SK-N-MC (cell line): ENCODE measurements at regions not wholly inside any gene's neighbourhood (a gene's known extent, or its start where the extent isn't known, plus 50 kb on each side); places are given as distances from the start of the nearest gene placed in this dataset.

Experiments
- DNase-seq: peaks from one replicate; pipeline ENCODE4 v3.0.0-alpha.2; 2011; ENCODE audit warnings: low read depth, low spot score
- H3K27ac ChIP-seq: fragments of 200-600 bp; sonication (generic); 2 replicates; pipeline ENCODE4 v1.5.1; 2016; ENCODE audit warnings: mixed run types
- H3K36me3 ChIP-seq: fragments of 200-600 bp; sonication (generic); 2 replicates; pipeline ENCODE4 v1.6.1; 2017; ENCODE audit warnings: antibody characterized with exemption, low read length, mixed read lengths; ENCODE audit not compliant: insufficient read depth
- H3K4me3 ChIP-seq: fragments of 200-600 bp; sonication (generic); 2 replicates; pipeline ENCODE4 v1.5.1; 2016
- H3K9ac ChIP-seq: fragments of 200-600 bp; sonication (generic); 2 replicates; pipeline ENCODE4 v1.8.0; 2017; ENCODE audit warnings: mixed run types, mixed read lengths; ENCODE audit not compliant: insufficient read length
- H3K9me3 ChIP-seq: fragments of 200-600 bp; sonication (generic); 2 replicates; pipeline ENCODE4 v1.6.1; 2017; ENCODE audit warnings: low read depth, mild to moderate bottlenecking, antibody characterized with exemption, low read length, moderate library complexity, mixed read lengths
- EZH2 ChIP-seq: fragments of 200-600 bp; sonication (generic); IDR thresholded peaks from one replicate; pipeline ENCODE4 v1.6.1; 2017; ENCODE audit warnings: antibody characterized with exemption
- FOXP2 ChIP-seq: optimal IDR thresholded peaks from 2 replicates; pipeline ENCODE3; 2011; ENCODE audit warnings: mild to moderate bottlenecking, moderate library complexity; ENCODE audit not compliant: insufficient read depth; ENCODE audit errors: extremely low read length, control extremely low read depth
- POLR2AphosphoS5 ChIP-seq: IDR thresholded peaks from 2 replicates; pipeline ENCODE4 v1.6.1; 2012; ENCODE audit warnings: mild to moderate bottlenecking, low read depth, low read length, borderline replicate concordance

DNA sequence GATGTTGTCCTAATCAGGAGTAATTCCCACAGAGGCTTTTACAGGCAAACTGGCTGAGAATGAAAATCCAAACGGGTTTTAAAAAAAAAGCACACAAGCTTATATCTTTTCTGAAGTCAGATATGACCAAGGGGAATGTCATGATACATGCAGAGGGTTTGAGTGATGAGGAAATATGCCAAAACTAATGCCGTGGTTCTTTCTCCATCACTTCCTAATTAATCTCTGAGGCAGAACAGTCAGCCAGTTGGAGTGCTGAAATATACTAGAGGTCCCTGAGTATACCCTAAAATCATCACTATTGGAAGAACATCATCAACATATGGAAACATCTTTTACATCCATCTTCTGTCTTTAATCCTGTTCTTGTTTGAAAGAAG, 160.8 kb upstream of the FAR2 start:
- H3K4me3 ChIP-seq: no peak overlapping the region
- no peaks in the 10 kb centered on the region for H3K9me3 ChIP-seq
- H3K36me3 ChIP-seq: no peaks in the 10 kb centered on the region
- no peak overlapping the region for H3K9ac ChIP-seq
- TF ChIP-seq EZH2 (no peak), FOXP2 (no peak), POLR2AphosphoS5 (no peak)
- DNase-seq: no peak
- no peak overlapping the region for H3K27ac ChIP-seq

DNA sequence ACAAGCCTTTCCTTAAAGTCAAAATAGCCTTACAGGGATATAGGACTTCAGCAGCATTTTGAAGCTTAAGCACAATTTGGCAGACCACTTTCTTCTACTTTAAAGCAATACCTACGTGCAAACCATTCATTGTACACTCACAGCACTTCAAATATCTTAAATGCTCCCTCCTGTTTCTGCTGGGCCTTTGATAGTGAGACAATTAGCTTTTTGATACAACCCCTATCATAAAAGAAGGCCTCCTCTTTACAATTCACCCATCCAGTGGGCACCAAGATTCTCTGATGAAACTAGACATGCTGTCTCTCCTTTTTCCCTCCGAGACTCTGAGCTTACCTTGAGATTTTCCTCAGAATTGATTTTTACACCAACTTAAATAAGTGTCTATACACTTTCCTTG, 157.5 kb upstream of the FAR2 start:
- Histone ChIP-seq H3K9me3 (no peaks in the 10 kb centered on the region), H3K4me3 (no peak overlapping the region), H3K9ac (no peak overlapping the region), H3K36me3 (no peaks in the 10 kb centered on the region), H3K27ac (no peak overlapping the region)
- no peak for TF ChIP-seq POLR2AphosphoS5
- TF ChIP-seq EZH2: no peak
- no peak for TF ChIP-seq FOXP2
- no peak for DNase-seq

DNA sequence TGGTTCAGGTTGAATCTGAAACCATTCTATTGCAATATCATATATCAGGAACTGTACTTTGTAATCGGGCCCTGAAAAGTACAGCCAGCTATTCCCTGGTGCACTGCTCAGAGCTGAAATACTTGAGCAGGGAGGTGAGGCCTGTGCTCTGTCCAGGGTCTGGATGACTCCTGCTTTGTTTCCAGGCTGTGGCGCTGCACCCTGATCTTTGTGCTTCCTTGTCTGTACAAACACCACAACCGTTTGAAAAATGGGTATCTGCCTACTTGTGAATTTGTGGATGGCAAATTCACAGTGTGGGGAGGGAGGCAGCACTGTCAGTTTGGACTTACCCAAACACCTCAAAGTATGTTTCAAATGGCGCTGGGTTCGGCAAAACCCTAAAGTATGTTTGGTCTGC, 155.4 kb upstream of the FAR2 start:
- DNase-seq: no peak
- TF ChIP-seq EZH2 (no peak), POLR2AphosphoS5 (no peak), FOXP2 (no peak)
- H3K27ac ChIP-seq: no peak overlapping the region
- H3K4me3 ChIP-seq: no peak overlapping the region
- no peaks in the 10 kb centered on the region for H3K9me3 ChIP-seq
- H3K9ac ChIP-seq: no peak overlapping the region
- H3K36me3 ChIP-seq: no peaks in the 10 kb centered on the region

DNA sequence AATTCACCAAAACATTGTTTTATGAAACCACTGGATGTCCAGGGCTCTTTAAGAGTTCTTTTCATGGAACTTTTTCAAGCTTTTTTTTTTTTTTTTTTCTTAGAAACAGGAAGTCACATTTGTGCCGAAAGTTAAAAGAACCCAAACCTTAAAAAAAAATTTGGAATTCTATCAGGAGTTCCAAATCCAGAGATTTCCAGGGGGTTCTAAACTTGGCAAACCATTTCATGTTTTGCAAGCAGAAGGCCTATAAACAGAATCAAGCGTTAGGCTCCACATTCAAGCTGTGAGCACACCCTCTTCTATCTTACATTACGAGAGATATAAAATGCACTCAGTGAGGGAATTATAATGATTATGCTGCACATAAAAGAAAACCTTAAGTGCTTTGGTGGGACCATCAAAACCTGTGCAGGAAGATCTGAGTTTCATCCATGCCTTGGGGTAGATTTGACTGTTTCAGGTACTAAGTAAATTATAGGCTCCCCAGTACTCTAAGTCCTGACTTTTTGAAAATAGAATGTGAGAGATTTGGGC, 154.8 kb upstream of the FAR2 start:
- Histone ChIP-seq H3K9ac (no peak overlapping the region), H3K36me3 (no peaks in the 10 kb centered on the region), H3K4me3 (no peak overlapping the region), H3K9me3 (no peaks in the 10 kb centered on the region), H3K27ac (no peak overlapping the region)
- DNase-seq: no peak
- TF ChIP-seq POLR2AphosphoS5: no peak

DNA sequence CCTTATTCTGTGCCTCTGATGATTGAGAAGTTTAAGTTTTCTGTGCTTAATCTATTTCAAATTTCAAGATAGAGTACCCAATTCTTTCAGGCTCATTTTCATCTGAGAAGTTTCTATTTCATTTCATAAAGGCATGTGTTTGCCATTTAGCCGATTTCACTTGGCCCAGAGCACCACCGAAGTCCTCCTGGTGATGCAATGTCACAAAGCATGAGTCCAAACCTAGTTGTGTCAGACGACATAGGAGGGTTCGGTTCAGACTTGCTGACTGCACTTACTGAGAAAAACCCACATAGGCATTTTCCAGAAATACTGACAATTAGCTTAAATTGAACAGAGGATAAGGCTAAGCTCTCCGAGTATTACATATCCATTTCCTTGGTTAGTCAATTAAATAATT, 152.4 kb upstream of the FAR2 start:
- Histone ChIP-seq H3K9ac (no peak overlapping the region), H3K36me3 (no peaks in the 10 kb centered on the region), H3K9me3 (no peaks in the 10 kb centered on the region), H3K4me3 (no peak overlapping the region), H3K27ac (no peak overlapping the region)
- no peak for DNase-seq
- TF ChIP-seq POLR2AphosphoS5 (no peak), EZH2 (no peak), FOXP2 (no peak)

DNA sequence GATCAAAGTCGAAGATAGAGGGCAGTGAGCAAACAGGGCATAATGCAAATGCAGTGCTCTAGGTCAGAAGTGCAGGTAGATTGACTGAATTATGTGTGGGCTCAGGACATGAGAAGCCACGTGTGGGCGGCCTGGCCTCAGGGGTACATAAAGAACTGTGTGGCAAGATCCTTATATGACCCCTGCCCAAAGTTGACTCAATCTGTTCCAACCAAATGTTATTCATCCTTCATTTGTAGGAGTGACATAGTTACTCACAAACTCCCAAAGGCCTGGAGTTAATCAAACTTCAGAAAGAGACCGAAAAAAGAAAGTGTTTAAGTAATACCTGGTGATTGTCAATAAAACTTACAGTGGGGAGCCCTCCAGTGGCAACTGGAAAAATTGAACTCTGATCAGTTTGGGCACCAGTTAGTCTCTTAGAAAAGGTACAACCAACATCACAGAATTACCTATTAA, 150.4 kb upstream of the FAR2 start:
- TF ChIP-seq POLR2AphosphoS5 (no peak), EZH2 (no peak), FOXP2 (no peak)
- Histone ChIP-seq H3K36me3 (no peaks in the 10 kb centered on the region), H3K4me3 (no peak overlapping the region), H3K9me3 (no peaks in the 10 kb centered on the region), H3K27ac (no peak overlapping the region), H3K9ac (no peak overlapping the region)
- no peak for DNase-seq

DNA sequence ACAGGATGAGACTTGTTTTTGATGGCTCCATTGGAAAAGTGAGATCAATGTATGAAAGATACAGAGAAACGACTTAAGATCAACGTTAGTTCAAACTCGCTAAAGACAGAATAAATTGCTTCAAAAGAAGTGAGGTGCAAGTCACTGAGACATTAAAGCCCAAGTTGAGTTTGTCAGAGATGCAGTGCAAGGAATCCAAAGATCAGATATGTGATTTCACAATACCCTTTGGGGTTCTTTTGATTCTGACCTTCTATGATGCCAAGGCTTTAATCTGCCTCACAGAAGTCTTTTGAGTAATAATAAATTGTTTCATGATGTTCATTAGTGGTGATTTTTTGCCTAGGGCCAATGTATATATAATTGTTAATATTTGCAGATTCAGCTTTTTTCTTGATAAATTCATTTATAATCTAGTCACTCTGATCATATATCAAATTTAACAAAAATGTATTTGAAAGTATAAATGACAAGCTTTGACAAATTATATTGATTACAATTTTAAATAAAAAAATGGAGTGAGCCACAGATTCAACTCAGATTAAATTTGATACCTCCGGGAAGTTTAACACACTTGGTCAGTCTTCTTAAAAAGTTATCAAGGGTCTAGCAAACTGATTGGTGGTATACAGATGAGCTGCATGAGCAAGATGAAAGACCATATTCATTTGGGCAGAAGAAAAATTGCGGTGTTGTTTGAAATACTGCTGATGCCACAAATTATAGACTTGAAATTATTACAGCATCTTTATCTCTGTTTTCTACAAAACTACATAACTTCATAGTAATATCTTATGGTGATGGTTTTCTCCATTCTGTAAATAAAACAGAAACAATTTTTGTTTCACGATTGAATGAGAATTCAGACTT, 144.8 kb upstream of the FAR2 start:
- H3K36me3 ChIP-seq: no peaks in the 10 kb centered on the region
- H3K27ac ChIP-seq: no peak overlapping the region

DNA sequence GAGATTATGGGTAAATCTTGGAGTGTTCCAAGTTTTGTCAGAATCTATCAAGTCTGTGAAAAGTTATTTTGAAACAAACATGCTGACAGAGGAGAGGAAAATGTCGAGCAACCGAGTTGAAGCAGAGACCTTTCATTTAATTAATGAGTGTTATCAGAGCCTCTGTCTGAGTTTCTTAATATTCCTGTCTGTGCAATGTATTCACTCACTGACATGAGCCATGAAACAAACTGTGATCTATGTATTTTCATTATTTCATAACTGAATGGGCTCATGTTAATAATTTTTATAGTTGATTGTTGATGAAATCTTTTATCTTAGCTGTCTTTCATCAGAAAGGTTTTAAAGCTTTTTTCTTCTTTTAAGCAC, 144.2 kb upstream of the FAR2 start:
- no peak overlapping the region for H3K4me3 ChIP-seq
- no peaks in the 10 kb centered on the region for H3K36me3 ChIP-seq
- no peaks in the 10 kb centered on the region for H3K9me3 ChIP-seq
- no peak for DNase-seq
- TF ChIP-seq EZH2: no peak
- TF ChIP-seq POLR2AphosphoS5: no peak
- no peak for TF ChIP-seq FOXP2
- no peak overlapping the region for H3K27ac ChIP-seq
- H3K9ac ChIP-seq: no peak overlapping the region

More for the DNA sequence above, 144.8 kb upstream of the FAR2 start:
- no peak for DNase-seq
- no peak overlapping the region for H3K9ac ChIP-seq
- H3K9me3 ChIP-seq: no peaks in the 10 kb centered on the region
- no peak for TF ChIP-seq FOXP2
- TF ChIP-seq POLR2AphosphoS5: no peak
- TF ChIP-seq EZH2: no peak
- H3K4me3 ChIP-seq: no peak overlapping the region

DNA sequence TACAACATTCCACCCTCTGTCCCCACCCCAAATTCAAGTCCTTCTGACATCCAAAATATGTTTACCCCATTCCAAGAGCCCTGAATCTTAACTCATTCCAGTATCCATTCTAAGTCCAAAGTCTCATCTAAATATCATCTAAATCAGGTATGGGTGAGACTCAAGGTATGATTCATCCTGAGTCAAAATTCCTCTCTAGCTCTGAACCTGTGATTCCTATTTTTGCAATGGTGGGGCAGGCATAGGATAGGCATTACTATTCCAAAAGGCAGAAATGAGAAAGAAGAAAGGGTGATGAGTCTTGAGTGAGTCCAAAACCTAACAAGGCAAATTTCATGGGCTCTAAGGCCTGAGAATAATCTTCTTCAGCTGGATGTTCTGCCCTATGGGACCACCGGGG, 140.3 kb upstream of the FAR2 start:
- no peaks in the 10 kb centered on the region for H3K9me3 ChIP-seq
- H3K36me3 ChIP-seq: no peaks in the 10 kb centered on the region
- H3K9ac ChIP-seq: no peak overlapping the region
- no peak for TF ChIP-seq POLR2AphosphoS5
- no peak for TF ChIP-seq FOXP2
- no peak for TF ChIP-seq EZH2
- no peak for DNase-seq
- H3K27ac ChIP-seq: no peak overlapping the region
- H3K4me3 ChIP-seq: no peak overlapping the region
